ENCODE measurements at regions not wholly inside any gene's neighbourhood (a gene's known extent, or its start where the extent isn't known, plus 50 kb on each side); places are given as distances from the start of the nearest gene placed in this dataset.

DNA sequence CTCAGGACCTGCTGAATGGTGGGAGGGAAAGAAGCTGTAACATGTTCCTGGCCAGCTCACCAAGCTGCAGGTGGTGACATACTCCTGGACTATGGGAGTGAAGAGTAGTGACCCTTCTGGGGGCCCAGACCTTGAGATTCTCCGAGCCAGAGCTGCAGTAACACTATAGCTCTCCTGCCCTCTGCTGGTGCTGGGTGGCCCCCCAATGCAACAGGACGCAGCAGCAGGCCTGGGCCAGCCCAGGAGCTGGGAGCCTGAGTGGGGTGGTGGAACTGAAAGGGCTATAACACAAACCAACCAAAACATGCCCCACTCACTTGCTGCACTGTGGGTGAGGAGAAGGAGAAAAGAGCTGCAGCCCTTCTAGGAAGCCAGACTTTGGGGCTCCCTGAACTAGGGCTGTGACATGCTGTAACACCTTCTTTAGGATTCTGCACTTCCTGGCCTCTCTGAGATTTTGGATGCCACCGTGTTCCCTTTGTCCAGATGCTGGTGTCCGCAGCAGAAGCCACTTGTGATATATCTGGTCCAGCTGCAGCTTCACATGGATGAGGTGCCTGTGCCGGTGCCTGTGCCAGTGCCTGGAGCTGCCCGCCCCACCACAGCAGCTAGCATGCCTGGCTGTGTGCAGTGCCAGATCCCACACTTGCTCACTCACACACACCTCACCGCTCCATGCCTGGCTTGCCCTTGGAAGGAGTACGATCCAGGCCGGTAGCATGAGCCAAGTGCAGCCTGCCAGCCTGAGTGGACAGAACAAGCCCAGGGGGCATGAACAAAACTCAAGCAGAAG is 636.8 kb upstream of the KCNMB2 start:
- TF ChIP-seq, protein P1, sequence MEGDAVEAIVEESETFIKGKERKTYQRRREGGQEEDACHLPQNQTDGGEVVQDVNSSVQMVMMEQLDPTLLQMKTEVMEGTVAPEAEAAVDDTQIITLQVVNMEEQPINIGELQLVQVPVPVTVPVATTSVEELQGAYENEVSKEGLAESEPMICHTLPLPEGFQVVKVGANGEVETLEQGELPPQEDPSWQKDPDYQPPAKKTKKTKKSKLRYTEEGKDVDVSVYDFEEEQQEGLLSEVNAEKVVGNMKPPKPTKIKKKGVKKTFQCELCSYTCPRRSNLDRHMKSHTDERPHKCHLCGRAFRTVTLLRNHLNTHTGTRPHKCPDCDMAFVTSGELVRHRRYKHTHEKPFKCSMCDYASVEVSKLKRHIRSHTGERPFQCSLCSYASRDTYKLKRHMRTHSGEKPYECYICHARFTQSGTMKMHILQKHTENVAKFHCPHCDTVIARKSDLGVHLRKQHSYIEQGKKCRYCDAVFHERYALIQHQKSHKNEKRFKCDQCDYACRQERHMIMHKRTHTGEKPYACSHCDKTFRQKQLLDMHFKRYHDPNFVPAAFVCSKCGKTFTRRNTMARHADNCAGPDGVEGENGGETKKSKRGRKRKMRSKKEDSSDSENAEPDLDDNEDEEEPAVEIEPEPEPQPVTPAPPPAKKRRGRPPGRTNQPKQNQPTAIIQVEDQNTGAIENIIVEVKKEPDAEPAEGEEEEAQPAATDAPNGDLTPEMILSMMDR (conservative IDR thresholded peaks at IDR 0.05), result no peak
- TF ChIP-seq ZFX (IDR thresholded peaks at IDR 0.05), result no peak

All from C4-2B (cell line).